ENCODE measurements at regions not wholly inside any gene's neighbourhood (a gene's known extent, or its start where the extent isn't known, plus 50 kb on each side); places are given as distances from the start of the nearest gene placed in this dataset.

- TF ChIP-seq FOS (IDR thresholded peaks at IDR 0.05; ENCODE audit: borderline replicate concordance, insufficient read depth, low read length) (no peak), GATA2 (IDR thresholded peaks at IDR 0.05; ENCODE audit: insufficient read depth, insufficient read length, low read depth, low read length) (no peak), CTCF (IDR thresholded peaks at IDR 0.05; ENCODE audit: extremely low read depth in 1 of 2, insufficient read depth in 1 of 2, low read depth in 1 of 2, low read length in 2 of 2) (no peak), MAX (IDR thresholded peaks at IDR 0.05; ENCODE audit: insufficient read depth, insufficient read length) (no peak), EZH2 (IDR thresholded peaks at IDR 0.05; ENCODE audit: borderline replicate concordance, low read depth, low read length, severe bottlenecking) (no peak), POLR2A (IDR thresholded peaks at IDR 0.05; ENCODE audit: low read depth, low read length) (no peak), MYC (IDR thresholded peaks at IDR 0.05; ENCODE audit: low read depth, low read length) (no peak), POLR2AphosphoS5 (IDR thresholded peaks at IDR 0.05; ENCODE audit: insufficient read depth, low read depth, low read length) (no peak), JUN (IDR thresholded peaks at IDR 0.05; ENCODE audit: borderline replicate concordance, insufficient read depth, insufficient read length, low read depth) (no peak)
- H3K4me1 ChIP-seq (ENCODE audit: control insufficient read depth, extremely low read depth, insufficient read depth, low read length) = no peaks in the 10 kb centered on the region
- no peak overlapping the region for H3K9ac ChIP-seq (replicated peaks; ENCODE audit: extremely low read depth, insufficient read depth, low read length)
- ChIA-PET POLR2A (no interaction called here), CTCF (no interaction called here)
- DNase-seq (ENCODE audit: low read depth, low spot score) (no peak), FAIRE-seq (no peak)
- H3K36me3 ChIP-seq (ENCODE audit: control insufficient read depth in 2 of 2, extremely low read depth in 1 of 2, insufficient read depth in 2 of 2, low read length in 2 of 2) = no peaks in the 10 kb centered on the region
- H3K79me2 ChIP-seq (ENCODE audit: control insufficient read depth, insufficient read depth, low read length) = no peaks in the 10 kb centered on the region
- H3K27me3 ChIP-seq (ENCODE audit: control insufficient read depth in 2 of 2, insufficient read depth in 2 of 2, low read length in 2 of 2) = peaks cover 9 to 17% of the 10 kb centered on the region in 2 experiments
- H3K4me3 ChIP-seq (replicated peaks in 1 of 3; ENCODE audit: insufficient read depth in 1 of 3, low read depth in 1 of 3, low read length in 3 of 3) = no peak overlapping the region
- no TSS peak for BruUV-seq (replicated peaks)
- intact Hi-C loops (cut with micrococcal nuclease) (no loop called here), dilution Hi-C loops (cut with MboI; ENCODE audit: extremely low pct_ligation_motif_present, low sequenced_read_pairs) (no loop called here)
- no peaks in the 10 kb centered on the region for H3K9me1 ChIP-seq (replicated peaks; ENCODE audit: control insufficient read depth, extremely low read depth, insufficient read depth, low read length)
- H4K20me1 ChIP-seq (replicated peaks; ENCODE audit: control insufficient read depth, extremely low read depth, insufficient read depth, low read length) = no peaks in the 10 kb centered on the region
- no peak overlapping the region for H3K4me2 ChIP-seq (ENCODE audit: insufficient read depth, low read length)
- H3K27ac ChIP-seq (ENCODE audit: insufficient read depth, low read depth, low read length) = no peak overlapping the region
- no peaks in the 10 kb centered on the region for H3K9me3 ChIP-seq (replicated peaks; ENCODE audit: control insufficient read depth, insufficient read depth, low read length)
- no peak overlapping the region for H2AFZ ChIP-seq (ENCODE audit: low read depth, low read length)
Observed at GRCh38 chr3:69554576-69554975, 168.7 kb upstream of the FRMD4B start.

Measured in endothelial cell of umbilical vein (primary cell).